GM23338 (cell line): ENCODE measurements at regions not wholly inside any gene's neighbourhood (a gene's known extent, or its start where the extent isn't known, plus 50 kb on each side); places are given as distances from the start of the nearest gene placed in this dataset.

Experiments used
- ATAC-seq: fragments of 200-7000 bp; cut with Tn5 transposase; 3 replicates; pipeline ENCODE4 v1.9.1; 2020
- DNase-seq: peaks from one replicate; pipeline ENCODE4 v3.0.0-alpha.2; 2015; ENCODE audit warnings: low spot score
- H2AFZ ChIP-seq: fragments of 200-600 bp; sonication (generic); 2 replicates; pipeline ENCODE4 v1.8.0; 2016; ENCODE audit warnings: antibody characterized with exemption, mild to moderate bottlenecking, moderate library complexity
- H3F3A ChIP-seq: fragments of 200-600 bp; sonication (generic); replicated peaks from 2 replicates; pipeline ENCODE4 v1.8.0; 2017; ENCODE audit warnings: antibody characterized with exemption, mixed run types, low read depth
- H3K27ac ChIP-seq: fragments of 200-600 bp; sonication (generic); 2 replicates; pipeline ENCODE4 v1.6.1; 2016; ENCODE audit warnings: low read depth
- H3K27me3 ChIP-seq: fragments of 200-600 bp; sonication (generic); 2 replicates; pipeline ENCODE4 v1.8.0; 2016; ENCODE audit warnings: mild to moderate bottlenecking, mixed run types, moderate library complexity; ENCODE audit not compliant: insufficient read depth
- H3K36me3 ChIP-seq: fragments of 200-600 bp; sonication (generic); 2 replicates; pipeline ENCODE4 v1.8.0; 2016; ENCODE audit warnings: mild to moderate bottlenecking; ENCODE audit not compliant: insufficient read depth
- H3K4me1 ChIP-seq: fragments of 200-600 bp; sonication (generic); 2 replicates; pipeline ENCODE4 v1.8.0; 2016; ENCODE audit warnings: mild to moderate bottlenecking, moderate library complexity; ENCODE audit not compliant: insufficient read depth
- H3K4me2 ChIP-seq: fragments of 200-600 bp; sonication (generic); 2 replicates; pipeline ENCODE4 v1.7.1; 2017; ENCODE audit warnings: mixed run types
- H3K4me3 ChIP-seq: fragments of 200-600 bp; sonication (generic); 2 replicates; pipeline ENCODE4 v1.6.1; 2016; ENCODE audit warnings: mixed run types
- H3K79me2 ChIP-seq: fragments of 200-600 bp; sonication (generic); replicated peaks from 2 replicates; pipeline ENCODE4 v1.8.0; 2017; ENCODE audit warnings: mild to moderate bottlenecking; ENCODE audit not compliant: insufficient read depth
- H3K9me2 ChIP-seq: fragments of 200-600 bp; sonication (generic); 2 replicates; pipeline ENCODE4 v1.8.0; 2017; ENCODE audit not compliant: insufficient read depth
- H4K20me1 ChIP-seq: fragments of 200-600 bp; sonication (generic); replicated peaks from 2 replicates; pipeline ENCODE4 v1.8.0; 2017; ENCODE audit warnings: mild to moderate bottlenecking; ENCODE audit not compliant: insufficient read depth
- H3K27ac Mint-ChIP-seq: 2 replicates; pipeline ENCODE4 v1.8.0; 2020; ENCODE audit warnings: inconsistent platforms, mild to moderate bottlenecking, moderate library complexity, mixed read lengths
- H3K27me3 Mint-ChIP-seq: 3 replicates; pipeline ENCODE4 v1.8.0; 2022; ENCODE audit warnings: low read depth, mild to moderate bottlenecking, moderate library complexity, mixed read lengths, inconsistent platforms; ENCODE audit not compliant: insufficient read depth, poor library complexity
- H3K36me3 Mint-ChIP-seq: 3 replicates; pipeline ENCODE4 v1.8.0; 2021; ENCODE audit warnings: low read depth, mild to moderate bottlenecking, inconsistent platforms, moderate library complexity, mixed read lengths
- H3K4me1 Mint-ChIP-seq: 3 replicates; pipeline ENCODE4 v1.8.0; 2020; ENCODE audit warnings: mild to moderate bottlenecking, inconsistent platforms, mixed read lengths
- H3K4me3 Mint-ChIP-seq: 3 replicates; pipeline ENCODE4 v1.8.0; 2021; ENCODE audit warnings: moderate library complexity, mild to moderate bottlenecking, inconsistent platforms, mixed read lengths
- H3K9me3 Mint-ChIP-seq: 3 replicates; pipeline ENCODE4 v1.8.0; 2020; ENCODE audit warnings: moderate library complexity, mild to moderate bottlenecking, inconsistent platforms, mixed read lengths
- CREB1 ChIP-seq: fragments of 250-450 bp; sonication (Bioruptor Pico); IDR thresholded peaks from 2 replicates; pipeline ENCODE4 v1.5.0; 2020; ENCODE audit warnings: low read depth, mild to moderate bottlenecking, moderate library complexity
- EZH2phosphoT487 ChIP-seq: fragments of 200-600 bp; sonication (generic); IDR thresholded peaks from one replicate; pipeline ENCODE4 v1.8.1; 2018; ENCODE audit warnings: antibody characterized with exemption; ENCODE audit not compliant: unreplicated experiment
- JUNB ChIP-seq: IDR thresholded peaks from one replicate; pipeline ENCODE4 v1.6.1; 2016; ENCODE audit warnings: antibody characterized with exemption; ENCODE audit not compliant: unreplicated experiment
- NANOG ChIP-seq: IDR thresholded peaks from 2 replicates; pipeline ENCODE4 v1.6.1; 2016; ENCODE audit warnings: antibody characterized with exemption, borderline replicate concordance
- POLR2AphosphoS5 ChIP-seq: IDR thresholded peaks from 2 replicates; pipeline ENCODE4 v1.6.1; 2016; ENCODE audit warnings: antibody characterized with exemption, low read depth
- STAT1 ChIP-seq: IDR thresholded peaks from one replicate; pipeline ENCODE4 v1.6.1; 2016; ENCODE audit warnings: antibody characterized with exemption; ENCODE audit not compliant: unreplicated experiment
- ZNF114 ChIP-seq: fragments of 250-450 bp; sonication (Bioruptor Pico); IDR thresholded peaks from 2 replicates; pipeline ENCODE4 v1.5.0; 2020; ENCODE audit warnings: mild to moderate bottlenecking, moderate library complexity
- ZNF331 ChIP-seq: fragments of 250-450 bp; sonication (Bioruptor Pico); IDR thresholded peaks from 2 replicates; pipeline ENCODE4 v1.5.0; 2020; ENCODE audit warnings: low read depth, mild to moderate bottlenecking, moderate library complexity
- TF ChIP-seq, protein P1 (sequence below): IDR thresholded peaks from one replicate; pipeline ENCODE4 v1.6.1; 2018; ENCODE audit warnings: antibody characterized with exemption; ENCODE audit not compliant: unreplicated experiment
- TF ChIP-seq, protein P2 (sequence below): IDR thresholded peaks from 2 replicates; pipeline ENCODE4 v1.6.1; 2016; ENCODE audit warnings: antibody characterized with exemption
- TF ChIP-seq, protein P3 (sequence below): fragments of 250-450 bp; sonication (Bioruptor Pico); IDR thresholded peaks from 2 replicates; pipeline ENCODE4 v1.5.0; 2020; ENCODE audit warnings: mild to moderate bottlenecking, moderate library complexity

GRCh38 chr9:116096853-116097252 lies 56.7 kb upstream of the PAPPA start:
- H4K20me1 ChIP-seq, result no peaks in the 10 kb centered on the region
- no peak overlapping the region for H3K27ac ChIP-seq
- H3K36me3 ChIP-seq, result no peaks in the 10 kb centered on the region
- H3K27me3 ChIP-seq, result no peaks in the 10 kb centered on the region
- Mint-ChIP-seq H3K36me3 (no peaks in the 10 kb centered on the region), H3K9me3 (no peaks in the 10 kb centered on the region; the same call in 2 of the 3 replicates), H3K27ac (no peak overlapping the region), H3K27me3 (peaks cover 4% of the 10 kb centered on the region), H3K4me1 (peaks cover 13% of the 10 kb centered on the region), H3K4me3 (no peak overlapping the region)
- H3K4me1 ChIP-seq, result no peaks in the 10 kb centered on the region
- peaks cover 9% of the 10 kb centered on the region for H3K9me2 ChIP-seq
- no peaks in the 10 kb centered on the region for H3K79me2 ChIP-seq
- 0 out of 2 replicates have a peak overlapping the region, but pooled peaks have one; percentile 1 for H2AFZ ChIP-seq
- H3K4me2 ChIP-seq, result 0 out of 2 replicates have a peak overlapping the region, but pooled peaks have one; percentile 8
- peak; percentile 44 for DNase-seq
- TF ChIP-seq EZH2phosphoT487 (no peak), ZNF114 (no peak), POLR2AphosphoS5 (no peak), NANOG (no peak), ZNF331 (CRISPR knock-in tag) (no peak), JUNB (no peak), CREB1 (CRISPR knock-in tag) (no peak), STAT1 (no peak)
- TF ChIP-seq, protein P1, sequence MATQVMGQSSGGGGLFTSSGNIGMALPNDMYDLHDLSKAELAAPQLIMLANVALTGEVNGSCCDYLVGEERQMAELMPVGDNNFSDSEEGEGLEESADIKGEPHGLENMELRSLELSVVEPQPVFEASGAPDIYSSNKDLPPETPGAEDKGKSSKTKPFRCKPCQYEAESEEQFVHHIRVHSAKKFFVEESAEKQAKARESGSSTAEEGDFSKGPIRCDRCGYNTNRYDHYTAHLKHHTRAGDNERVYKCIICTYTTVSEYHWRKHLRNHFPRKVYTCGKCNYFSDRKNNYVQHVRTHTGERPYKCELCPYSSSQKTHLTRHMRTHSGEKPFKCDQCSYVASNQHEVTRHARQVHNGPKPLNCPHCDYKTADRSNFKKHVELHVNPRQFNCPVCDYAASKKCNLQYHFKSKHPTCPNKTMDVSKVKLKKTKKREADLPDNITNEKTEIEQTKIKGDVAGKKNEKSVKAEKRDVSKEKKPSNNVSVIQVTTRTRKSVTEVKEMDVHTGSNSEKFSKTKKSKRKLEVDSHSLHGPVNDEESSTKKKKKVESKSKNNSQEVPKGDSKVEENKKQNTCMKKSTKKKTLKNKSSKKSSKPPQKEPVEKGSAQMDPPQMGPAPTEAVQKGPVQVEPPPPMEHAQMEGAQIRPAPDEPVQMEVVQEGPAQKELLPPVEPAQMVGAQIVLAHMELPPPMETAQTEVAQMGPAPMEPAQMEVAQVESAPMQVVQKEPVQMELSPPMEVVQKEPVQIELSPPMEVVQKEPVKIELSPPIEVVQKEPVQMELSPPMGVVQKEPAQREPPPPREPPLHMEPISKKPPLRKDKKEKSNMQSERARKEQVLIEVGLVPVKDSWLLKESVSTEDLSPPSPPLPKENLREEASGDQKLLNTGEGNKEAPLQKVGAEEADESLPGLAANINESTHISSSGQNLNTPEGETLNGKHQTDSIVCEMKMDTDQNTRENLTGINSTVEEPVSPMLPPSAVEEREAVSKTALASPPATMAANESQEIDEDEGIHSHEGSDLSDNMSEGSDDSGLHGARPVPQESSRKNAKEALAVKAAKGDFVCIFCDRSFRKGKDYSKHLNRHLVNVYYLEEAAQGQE, result no peak
- TF ChIP-seq, protein P2, sequence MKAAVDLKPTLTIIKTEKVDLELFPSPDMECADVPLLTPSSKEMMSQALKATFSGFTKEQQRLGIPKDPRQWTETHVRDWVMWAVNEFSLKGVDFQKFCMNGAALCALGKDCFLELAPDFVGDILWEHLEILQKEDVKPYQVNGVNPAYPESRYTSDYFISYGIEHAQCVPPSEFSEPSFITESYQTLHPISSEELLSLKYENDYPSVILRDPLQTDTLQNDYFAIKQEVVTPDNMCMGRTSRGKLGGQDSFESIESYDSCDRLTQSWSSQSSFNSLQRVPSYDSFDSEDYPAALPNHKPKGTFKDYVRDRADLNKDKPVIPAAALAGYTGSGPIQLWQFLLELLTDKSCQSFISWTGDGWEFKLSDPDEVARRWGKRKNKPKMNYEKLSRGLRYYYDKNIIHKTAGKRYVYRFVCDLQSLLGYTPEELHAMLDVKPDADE, result no peak
- TF ChIP-seq, protein P3, sequence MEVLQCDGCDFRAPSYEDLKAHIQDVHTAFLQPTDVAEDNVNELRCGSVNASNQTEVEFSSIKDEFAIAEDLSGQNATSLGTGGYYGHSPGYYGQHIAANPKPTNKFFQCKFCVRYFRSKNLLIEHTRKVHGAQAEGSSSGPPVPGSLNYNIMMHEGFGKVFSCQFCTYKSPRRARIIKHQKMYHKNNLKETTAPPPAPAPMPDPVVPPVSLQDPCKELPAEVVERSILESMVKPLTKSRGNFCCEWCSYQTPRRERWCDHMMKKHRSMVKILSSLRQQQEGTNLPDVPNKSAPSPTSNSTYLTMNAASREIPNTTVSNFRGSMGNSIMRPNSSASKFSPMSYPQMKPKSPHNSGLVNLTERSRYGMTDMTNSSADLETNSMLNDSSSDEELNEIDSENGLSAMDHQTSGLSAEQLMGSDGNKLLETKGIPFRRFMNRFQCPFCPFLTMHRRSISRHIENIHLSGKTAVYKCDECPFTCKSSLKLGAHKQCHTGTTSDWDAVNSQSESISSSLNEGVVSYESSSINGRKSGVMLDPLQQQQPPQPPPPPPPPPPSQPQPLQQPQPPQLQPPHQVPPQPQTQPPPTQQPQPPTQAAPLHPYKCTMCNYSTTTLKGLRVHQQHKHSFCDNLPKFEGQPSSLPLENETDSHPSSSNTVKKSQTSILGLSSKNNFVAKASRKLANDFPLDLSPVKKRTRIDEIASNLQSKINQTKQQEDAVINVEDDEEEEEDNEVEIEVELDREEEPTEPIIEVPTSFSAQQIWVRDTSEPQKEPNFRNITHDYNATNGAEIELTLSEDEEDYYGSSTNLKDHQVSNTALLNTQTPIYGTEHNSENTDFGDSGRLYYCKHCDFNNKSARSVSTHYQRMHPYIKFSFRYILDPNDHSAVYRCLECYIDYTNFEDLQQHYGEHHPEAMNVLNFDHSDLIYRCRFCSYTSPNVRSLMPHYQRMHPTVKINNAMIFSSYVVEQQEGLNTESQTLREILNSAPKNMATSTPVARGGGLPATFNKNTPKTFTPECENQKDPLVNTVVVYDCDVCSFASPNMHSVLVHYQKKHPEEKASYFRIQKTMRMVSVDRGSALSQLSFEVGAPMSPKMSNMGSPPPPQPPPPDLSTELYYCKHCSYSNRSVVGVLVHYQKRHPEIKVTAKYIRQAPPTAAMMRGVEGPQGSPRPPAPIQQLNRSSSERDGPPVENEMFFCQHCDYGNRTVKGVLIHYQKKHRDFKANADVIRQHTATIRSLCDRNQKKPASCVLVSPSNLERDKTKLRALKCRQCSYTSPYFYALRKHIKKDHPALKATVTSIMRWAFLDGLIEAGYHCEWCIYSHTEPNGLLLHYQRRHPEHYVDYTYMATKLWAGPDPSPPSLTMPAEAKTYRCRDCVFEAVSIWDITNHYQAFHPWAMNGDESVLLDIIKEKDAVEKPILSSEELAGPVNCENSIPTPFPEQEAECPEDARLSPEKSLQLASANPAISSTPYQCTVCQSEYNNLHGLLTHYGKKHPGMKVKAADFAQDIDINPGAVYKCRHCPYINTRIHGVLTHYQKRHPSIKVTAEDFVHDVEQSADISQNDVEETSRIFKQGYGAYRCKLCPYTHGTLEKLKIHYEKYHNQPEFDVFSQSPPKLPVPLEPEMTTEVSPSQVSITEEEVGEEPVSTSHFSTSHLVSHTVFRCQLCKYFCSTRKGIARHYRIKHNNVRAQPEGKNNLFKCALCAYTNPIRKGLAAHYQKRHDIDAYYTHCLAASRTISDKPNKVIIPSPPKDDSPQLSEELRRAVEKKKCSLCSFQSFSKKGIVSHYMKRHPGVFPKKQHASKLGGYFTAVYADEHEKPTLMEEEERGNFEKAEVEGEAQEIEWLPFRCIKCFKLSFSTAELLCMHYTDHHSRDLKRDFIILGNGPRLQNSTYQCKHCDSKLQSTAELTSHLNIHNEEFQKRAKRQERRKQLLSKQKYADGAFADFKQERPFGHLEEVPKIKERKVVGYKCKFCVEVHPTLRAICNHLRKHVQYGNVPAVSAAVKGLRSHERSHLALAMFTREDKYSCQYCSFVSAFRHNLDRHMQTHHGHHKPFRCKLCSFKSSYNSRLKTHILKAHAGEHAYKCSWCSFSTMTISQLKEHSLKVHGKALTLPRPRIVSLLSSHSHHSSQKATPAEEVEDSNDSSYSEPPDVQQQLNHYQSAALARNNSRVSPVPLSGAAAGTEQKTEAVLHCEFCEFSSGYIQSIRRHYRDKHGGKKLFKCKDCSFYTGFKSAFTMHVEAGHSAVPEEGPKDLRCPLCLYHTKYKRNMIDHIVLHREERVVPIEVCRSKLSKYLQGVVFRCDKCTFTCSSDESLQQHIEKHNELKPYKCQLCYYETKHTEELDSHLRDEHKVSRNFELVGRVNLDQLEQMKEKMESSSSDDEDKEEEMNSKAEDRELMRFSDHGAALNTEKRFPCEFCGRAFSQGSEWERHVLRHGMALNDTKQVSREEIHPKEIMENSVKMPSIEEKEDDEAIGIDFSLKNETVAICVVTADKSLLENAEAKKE (CRISPR knock-in tag), result no peak
- H3F3A ChIP-seq, result no peaks in the 10 kb centered on the region
- ATAC-seq, result peak; percentile 78
- H3K4me3 ChIP-seq, result no peak overlapping the region
